SK-N-SH (cell line): ENCODE measurements at regions not wholly inside any gene's neighbourhood (a gene's known extent, or its start where the extent isn't known, plus 50 kb on each side); places are given as distances from the start of the nearest gene placed in this dataset.

ENCODE experiments used
- CTCF ChIA-PET: fragments of 300-600, 350-600 bp; formaldehyde crosslinking; extraction: SDS; loops from one replicate; lab custom pipeline; 2021; lab: Yijun Ruan, JAX
- POLR2A ChIA-PET: fragments of 350-600 bp; sonication (Branson Sonifier 250); formaldehyde crosslinking; extraction: SDS; loops from one replicate; lab custom pipeline; 2020; ENCODE audit warnings: antibody characterized with exemption, inconsistent platforms; lab: Yijun Ruan, JAX
- DNase-seq: peaks from one replicate; pipeline ENCODE4 v3.0.0; 2012
- H2AFZ ChIP-seq: fragments of 200-600 bp; sonication (generic); 2 replicates; pipeline ENCODE4 v1.8.1; 2016; ENCODE audit warnings: antibody characterized with exemption, mild to moderate bottlenecking, low read depth
- H3F3A ChIP-seq: fragments of 200-600 bp; sonication (generic); replicated peaks from 2 replicates; pipeline ENCODE3; 2016; ENCODE audit warnings: antibody characterized with exemption, mild to moderate bottlenecking; ENCODE audit not compliant: insufficient read depth
- H3K27ac ChIP-seq, 2 experiments: fragments of 200-500 bp in 1 of 2; fragments of 200-600 bp in 1 of 2; sonication (Bioruptor generic) in 1 of 2; sonication (generic), shearing (Covaris generic) in 1 of 2; 2 replicates each; pipeline versions ENCODE4 v1.5.1 to v1.6.1; 2014 to 2016; ENCODE audit warnings: low read depth in 2 of 2, inconsistent platforms in 1 of 2, low read length in 1 of 2, mild to moderate bottlenecking in 1 of 2, mixed read lengths in 1 of 2
- H3K27me3 ChIP-seq: fragments of 200-600 bp; sonication (generic), shearing (Covaris generic); 2 replicates; pipeline ENCODE4 v1.6.1; 2016; ENCODE audit warnings: mixed run types; ENCODE audit not compliant: insufficient read depth
- H3K36me3 ChIP-seq, 2 experiments: fragments of 200-500 bp in 1 of 2; fragments of 200-600 bp in 1 of 2; sonication (Bioruptor generic) in 1 of 2; sonication (generic) in 1 of 2; replicated peaks in 1 of 2; 2 replicates each; pipeline versions ENCODE3 to v1.5.1; 2014 to 2016; ENCODE audit warnings: low read length in 1 of 2, mild to moderate bottlenecking in 1 of 2; ENCODE audit not compliant: insufficient read depth in 2 of 2, control insufficient read depth in 1 of 2
- H3K4me1 ChIP-seq, 2 experiments: fragments of 200-500 bp in 1 of 2; fragments of 200-600 bp in 1 of 2; sonication (Bioruptor generic) in 1 of 2; sonication (generic), shearing (Covaris generic) in 1 of 2; 2 replicates each; pipeline versions ENCODE4 v1.5.1 to v1.6.1; 2014 to 2016; ENCODE audit warnings: low read depth in 1 of 2, low read length in 1 of 2, mixed run types in 1 of 2; ENCODE audit not compliant: insufficient read depth in 2 of 2, control insufficient read depth in 1 of 2
- H3K4me2 ChIP-seq: fragments of 200-600 bp; sonication (generic), shearing (Covaris generic); 2 replicates; pipeline ENCODE4 v1.6.1; 2017; ENCODE audit warnings: mixed run types
- H3K4me3 ChIP-seq, 2 experiments: fragments of 200-500 bp in 1 of 2; fragments of 200-600 bp in 1 of 2; sonication (Bioruptor generic) in 1 of 2; sonication (generic), shearing (Covaris generic) in 1 of 2; 2 replicates each; pipeline versions ENCODE4 v1.5.1 to v1.8.1; 2014 to 2016; ENCODE audit warnings: low read depth in 2 of 2, inconsistent platforms in 1 of 2, low read length in 1 of 2, mild to moderate bottlenecking in 1 of 2, mixed read lengths in 1 of 2, moderate library complexity in 1 of 2
- H3K79me2 ChIP-seq: fragments of 200-600 bp; sonication (generic); 2 replicates; pipeline ENCODE4 v1.8.1; 2017; ENCODE audit warnings: mild to moderate bottlenecking; ENCODE audit not compliant: insufficient read depth
- H3K9ac ChIP-seq: fragments of 200-600 bp; sonication (generic); 2 replicates; pipeline ENCODE4 v1.6.1; 2017; ENCODE audit warnings: mixed run types
- H3K9me2 ChIP-seq: fragments of 200-600 bp; sonication (generic); 2 replicates; pipeline ENCODE4 v1.6.1; 2017; ENCODE audit warnings: mixed run types
- H3K9me3 ChIP-seq: fragments of 200-600 bp; sonication (generic); 2 replicates; pipeline ENCODE4 v1.6.1; 2017; ENCODE audit warnings: mixed run types, mild to moderate bottlenecking, moderate library complexity
- H4K20me1 ChIP-seq: fragments of 200-600 bp; sonication (generic); 2 replicates; pipeline ENCODE4 v1.6.1; 2017; ENCODE audit warnings: mild to moderate bottlenecking, mixed run types; ENCODE audit not compliant: insufficient read depth
- ELF1 ChIP-seq: IDR thresholded peaks from 2 replicates; pipeline ENCODE4 v1.4.0; 2012
- EP300 ChIP-seq, 2 experiments: IDR thresholded peaks; 2 replicates each; pipeline versions ENCODE4 v1.4.0 to v1.6.1; 2012; ENCODE audit warnings: borderline replicate concordance in 1 of 2, low read depth in 1 of 2, low read length in 1 of 2
- FOXM1 ChIP-seq: IDR thresholded peaks from 2 replicates; pipeline ENCODE4 v1.4.0; 2012; ENCODE audit warnings: low read depth, mild to moderate bottlenecking
- JUND ChIP-seq: IDR thresholded peaks from 2 replicates; pipeline ENCODE4 v1.4.0; 2012
- MEF2A ChIP-seq: IDR thresholded peaks from 2 replicates; pipeline ENCODE4 v1.4.0; 2012; ENCODE audit warnings: low read depth, borderline replicate concordance
- MXI1 ChIP-seq: IDR thresholded peaks from 2 replicates; pipeline ENCODE4 v1.6.1; 2012; ENCODE audit warnings: mild to moderate bottlenecking, low read depth, low read length, improper control_type of control experiment
- NFIC ChIP-seq: IDR thresholded peaks from 2 replicates; pipeline ENCODE4 v1.4.0; 2012; ENCODE audit warnings: borderline replicate concordance
- NRF1 ChIP-seq: IDR thresholded peaks from 2 replicates; pipeline ENCODE4 v1.6.1; 2012; ENCODE audit warnings: low read depth, mild to moderate bottlenecking, low read length
- POLR2AphosphoS5 ChIP-seq: IDR thresholded peaks from 2 replicates; pipeline ENCODE4 v1.6.1; 2012; ENCODE audit warnings: low read depth, low read length
- RAD21 ChIP-seq: IDR thresholded peaks from 2 replicates; pipeline ENCODE4 v1.6.1; 2012; ENCODE audit warnings: mild to moderate bottlenecking, low read length
- RCOR1 ChIP-seq: fragments of 150-350 bp; IDR thresholded peaks from 2 replicates; pipeline ENCODE4 v1.6.1; 2017; ENCODE audit warnings: antibody characterized with exemption, low read length
- RFX5 ChIP-seq: IDR thresholded peaks from 2 replicates; pipeline ENCODE4 v1.6.1; 2012; ENCODE audit warnings: mild to moderate bottlenecking, improper control_type of control experiment, low read length
- RXRA ChIP-seq: IDR thresholded peaks from 2 replicates; pipeline ENCODE4 v1.4.0; 2012; ENCODE audit warnings: low read depth, mild to moderate bottlenecking, borderline replicate concordance
- TAF1 ChIP-seq: IDR thresholded peaks from 2 replicates; pipeline ENCODE4 v1.6.1; 2012; ENCODE audit warnings: low read depth, mild to moderate bottlenecking, low read length, moderate library complexity, borderline replicate concordance
- YY1 ChIP-seq: IDR thresholded peaks from 2 replicates; pipeline ENCODE4 v1.4.0; 2012; ENCODE audit warnings: low read depth, mild to moderate bottlenecking
- ZBTB33 ChIP-seq: IDR thresholded peaks from 2 replicates; pipeline ENCODE4 v1.4.0; 2012; ENCODE audit warnings: low read depth, borderline replicate concordance
- WGBS: methylation state at CpG from one replicate; pipeline ENCODE4 v1.1.6; 2017; ENCODE audit warnings: low lambda C conversion rate; 5-methylcytosine and 5-hydroxymethylcytosine counted together
- TF ChIP-seq, protein P1 (sequence below): fragments of 200-600 bp; sonication (generic); IDR thresholded peaks from 2 replicates; pipeline ENCODE4 v1.6.1; 2017; ENCODE audit warnings: antibody characterized with exemption, mild to moderate bottlenecking, moderate library complexity
- TF ChIP-seq, protein P2 (sequence below): IDR thresholded peaks from 2 replicates; pipeline ENCODE4; 2012
- TF ChIP-seq, protein P3 (sequence below): IDR thresholded peaks from 2 replicates; pipeline ENCODE4 v1.6.1; 2012; ENCODE audit warnings: mild to moderate bottlenecking, low read depth, low read length, moderate library complexity
- TF ChIP-seq, protein P4 (sequence below): IDR thresholded peaks from 2 replicates; pipeline ENCODE4 v1.4.0; 2012; ENCODE audit warnings: low read depth, borderline replicate concordance

DNA sequence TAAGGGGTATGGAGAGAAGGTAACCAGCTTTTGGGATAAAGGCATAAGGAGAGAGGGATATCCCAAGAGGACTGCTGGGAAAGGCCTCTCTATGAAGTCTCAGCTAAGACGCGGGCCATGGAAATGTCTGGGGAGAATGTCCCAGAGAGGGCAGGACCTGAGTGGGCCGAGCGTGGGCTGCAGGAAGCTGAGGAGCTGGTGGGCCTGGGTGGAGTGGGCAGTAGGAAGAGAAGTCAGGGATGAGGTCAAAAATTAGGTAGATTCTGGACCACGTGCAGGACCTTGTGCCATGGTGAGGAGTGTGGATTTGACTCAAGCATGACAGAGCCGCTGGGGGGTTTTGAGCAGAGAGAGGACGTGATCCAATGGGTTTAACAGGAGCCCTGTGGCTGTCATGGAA, 66.5 kb upstream of the SULF2 start (continued):
- no peak for TF ChIP-seq NRF1
- no peak for TF ChIP-seq RXRA
- TF ChIP-seq RAD21, result no peak

GRCh38 chr20:47850146-47850545, 64.9 kb upstream of the SULF2 start:
- no peaks in the 10 kb centered on the region for H3K36me3 ChIP-seq
- no peak overlapping the region for H3K4me3 ChIP-seq
- ChIA-PET POLR2A (interaction anchor here (0.6 kb wide), 1 partner anchor 370 kb away, joined by 4 read pairs; no protein-coding TSS in a partner anchor), CTCF (interaction anchor here (1.1 to 1.7 kb wide), 3 partner anchors 64 to 770 kb away, joined by 3 to 5 read pairs (median 4); no protein-coding TSS in a partner anchor)
- no peak overlapping the region for H3K27ac ChIP-seq
- H4K20me1 ChIP-seq, result no peaks in the 10 kb centered on the region
- no peaks in the 10 kb centered on the region for H3F3A ChIP-seq
- H3K9me3 ChIP-seq, result no peaks in the 10 kb centered on the region
- no peak overlapping the region for H3K4me2 ChIP-seq
- TF ChIP-seq RCOR1 (no peak), MEF2A (no peak), TAF1 (no peak), RAD21 (no peak), NRF1 (no peak), MXI1 (no peak), POLR2AphosphoS5 (no peak), FOXM1 (no peak), JUND (no peak), EP300 (IDR thresholded peaks at IDR 0.05; ENCODE audit: borderline replicate concordance in 1 of 2, low read depth in 1 of 2, low read length in 1 of 2) (no peak), RFX5 (no peak), ZBTB33 (no peak), ELF1 (no peak), YY1 (no peak), NFIC (no peak)
- TF ChIP-seq, protein P1, sequence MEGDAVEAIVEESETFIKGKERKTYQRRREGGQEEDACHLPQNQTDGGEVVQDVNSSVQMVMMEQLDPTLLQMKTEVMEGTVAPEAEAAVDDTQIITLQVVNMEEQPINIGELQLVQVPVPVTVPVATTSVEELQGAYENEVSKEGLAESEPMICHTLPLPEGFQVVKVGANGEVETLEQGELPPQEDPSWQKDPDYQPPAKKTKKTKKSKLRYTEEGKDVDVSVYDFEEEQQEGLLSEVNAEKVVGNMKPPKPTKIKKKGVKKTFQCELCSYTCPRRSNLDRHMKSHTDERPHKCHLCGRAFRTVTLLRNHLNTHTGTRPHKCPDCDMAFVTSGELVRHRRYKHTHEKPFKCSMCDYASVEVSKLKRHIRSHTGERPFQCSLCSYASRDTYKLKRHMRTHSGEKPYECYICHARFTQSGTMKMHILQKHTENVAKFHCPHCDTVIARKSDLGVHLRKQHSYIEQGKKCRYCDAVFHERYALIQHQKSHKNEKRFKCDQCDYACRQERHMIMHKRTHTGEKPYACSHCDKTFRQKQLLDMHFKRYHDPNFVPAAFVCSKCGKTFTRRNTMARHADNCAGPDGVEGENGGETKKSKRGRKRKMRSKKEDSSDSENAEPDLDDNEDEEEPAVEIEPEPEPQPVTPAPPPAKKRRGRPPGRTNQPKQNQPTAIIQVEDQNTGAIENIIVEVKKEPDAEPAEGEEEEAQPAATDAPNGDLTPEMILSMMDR, result no peak
- TF ChIP-seq, protein P2, sequence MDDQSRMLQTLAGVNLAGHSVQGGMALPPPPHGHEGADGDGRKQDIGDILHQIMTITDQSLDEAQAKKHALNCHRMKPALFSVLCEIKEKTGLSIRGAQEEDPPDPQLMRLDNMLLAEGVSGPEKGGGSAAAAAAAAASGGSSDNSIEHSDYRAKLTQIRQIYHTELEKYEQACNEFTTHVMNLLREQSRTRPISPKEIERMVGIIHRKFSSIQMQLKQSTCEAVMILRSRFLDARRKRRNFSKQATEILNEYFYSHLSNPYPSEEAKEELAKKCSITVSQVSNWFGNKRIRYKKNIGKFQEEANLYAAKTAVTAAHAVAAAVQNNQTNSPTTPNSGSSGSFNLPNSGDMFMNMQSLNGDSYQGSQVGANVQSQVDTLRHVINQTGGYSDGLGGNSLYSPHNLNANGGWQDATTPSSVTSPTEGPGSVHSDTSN, result no peak
- TF ChIP-seq, protein P3, sequence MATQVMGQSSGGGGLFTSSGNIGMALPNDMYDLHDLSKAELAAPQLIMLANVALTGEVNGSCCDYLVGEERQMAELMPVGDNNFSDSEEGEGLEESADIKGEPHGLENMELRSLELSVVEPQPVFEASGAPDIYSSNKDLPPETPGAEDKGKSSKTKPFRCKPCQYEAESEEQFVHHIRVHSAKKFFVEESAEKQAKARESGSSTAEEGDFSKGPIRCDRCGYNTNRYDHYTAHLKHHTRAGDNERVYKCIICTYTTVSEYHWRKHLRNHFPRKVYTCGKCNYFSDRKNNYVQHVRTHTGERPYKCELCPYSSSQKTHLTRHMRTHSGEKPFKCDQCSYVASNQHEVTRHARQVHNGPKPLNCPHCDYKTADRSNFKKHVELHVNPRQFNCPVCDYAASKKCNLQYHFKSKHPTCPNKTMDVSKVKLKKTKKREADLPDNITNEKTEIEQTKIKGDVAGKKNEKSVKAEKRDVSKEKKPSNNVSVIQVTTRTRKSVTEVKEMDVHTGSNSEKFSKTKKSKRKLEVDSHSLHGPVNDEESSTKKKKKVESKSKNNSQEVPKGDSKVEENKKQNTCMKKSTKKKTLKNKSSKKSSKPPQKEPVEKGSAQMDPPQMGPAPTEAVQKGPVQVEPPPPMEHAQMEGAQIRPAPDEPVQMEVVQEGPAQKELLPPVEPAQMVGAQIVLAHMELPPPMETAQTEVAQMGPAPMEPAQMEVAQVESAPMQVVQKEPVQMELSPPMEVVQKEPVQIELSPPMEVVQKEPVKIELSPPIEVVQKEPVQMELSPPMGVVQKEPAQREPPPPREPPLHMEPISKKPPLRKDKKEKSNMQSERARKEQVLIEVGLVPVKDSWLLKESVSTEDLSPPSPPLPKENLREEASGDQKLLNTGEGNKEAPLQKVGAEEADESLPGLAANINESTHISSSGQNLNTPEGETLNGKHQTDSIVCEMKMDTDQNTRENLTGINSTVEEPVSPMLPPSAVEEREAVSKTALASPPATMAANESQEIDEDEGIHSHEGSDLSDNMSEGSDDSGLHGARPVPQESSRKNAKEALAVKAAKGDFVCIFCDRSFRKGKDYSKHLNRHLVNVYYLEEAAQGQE, result no peak
- TF ChIP-seq, protein P4, sequence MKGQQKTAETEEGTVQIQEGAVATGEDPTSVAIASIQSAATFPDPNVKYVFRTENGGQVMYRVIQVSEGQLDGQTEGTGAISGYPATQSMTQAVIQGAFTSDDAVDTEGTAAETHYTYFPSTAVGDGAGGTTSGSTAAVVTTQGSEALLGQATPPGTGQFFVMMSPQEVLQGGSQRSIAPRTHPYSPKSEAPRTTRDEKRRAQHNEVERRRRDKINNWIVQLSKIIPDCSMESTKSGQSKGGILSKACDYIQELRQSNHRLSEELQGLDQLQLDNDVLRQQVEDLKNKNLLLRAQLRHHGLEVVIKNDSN, result no peak
- DNase-seq, result no peak
- no peaks in the 10 kb centered on the region for H3K9me2 ChIP-seq
- 44% methylated on average over 5 of the region's 5 CpGs for WGBS
- H3K27me3 ChIP-seq, result no peaks in the 10 kb centered on the region; the same call in 1 of the 2 replicates
- no peaks in the 10 kb centered on the region for H3K79me2 ChIP-seq
- peaks cover 0 to 3% of the 10 kb centered on the region in 2 experiments; a peak in 1 of 4 replicates for H3K4me1 ChIP-seq
- H3K9ac ChIP-seq, result no peak overlapping the region
- no peak overlapping the region for H2AFZ ChIP-seq
